D721Med (cell line): ENCODE measurements at regions not wholly inside any gene's neighbourhood (a gene's known extent, or its start where the extent isn't known, plus 50 kb on each side); places are given as distances from the start of the nearest gene placed in this dataset.

Experiments
- DNase-seq: peaks from one replicate; pipeline ENCODE4 v3.0.0; 2011; ENCODE audit warnings: low spot score; ENCODE audit not compliant: insufficient read length
- FAIRE-seq: peaks from 2 replicates; lab custom pipeline; 2011; peaks lifted over from hg19 to GRCh38; lab: Jason Lieb, UNC
- TF ChIP-seq, protein P1 (sequence below): IDR thresholded peaks from 2 replicates; pipeline ENCODE4 v1.5.1; 2012; ENCODE audit warnings: mild to moderate bottlenecking, control low read depth; ENCODE audit not compliant: insufficient read depth; ENCODE audit errors: missing control alignments

DNA sequence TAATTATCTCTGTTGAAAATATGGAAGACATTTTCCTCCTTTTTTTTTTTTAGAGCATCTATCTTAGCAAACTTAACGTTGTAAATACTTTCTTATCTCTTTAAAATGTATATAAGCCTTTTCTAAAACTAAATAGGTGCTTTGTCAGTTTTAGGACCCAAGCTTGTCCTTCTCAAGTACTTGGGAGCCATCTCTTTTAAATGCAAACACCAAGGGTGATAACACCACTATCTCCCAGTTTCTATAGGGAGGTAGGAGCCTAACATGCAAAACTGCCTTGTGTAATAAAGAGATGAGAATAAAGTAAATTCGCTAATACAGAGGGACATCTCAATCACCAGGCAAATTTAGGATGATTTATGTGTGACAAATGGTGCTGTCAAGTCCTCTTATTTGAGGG, 157.0 kb upstream of the FAM83B start:
- no peak for DNase-seq
- TF ChIP-seq, protein P1, sequence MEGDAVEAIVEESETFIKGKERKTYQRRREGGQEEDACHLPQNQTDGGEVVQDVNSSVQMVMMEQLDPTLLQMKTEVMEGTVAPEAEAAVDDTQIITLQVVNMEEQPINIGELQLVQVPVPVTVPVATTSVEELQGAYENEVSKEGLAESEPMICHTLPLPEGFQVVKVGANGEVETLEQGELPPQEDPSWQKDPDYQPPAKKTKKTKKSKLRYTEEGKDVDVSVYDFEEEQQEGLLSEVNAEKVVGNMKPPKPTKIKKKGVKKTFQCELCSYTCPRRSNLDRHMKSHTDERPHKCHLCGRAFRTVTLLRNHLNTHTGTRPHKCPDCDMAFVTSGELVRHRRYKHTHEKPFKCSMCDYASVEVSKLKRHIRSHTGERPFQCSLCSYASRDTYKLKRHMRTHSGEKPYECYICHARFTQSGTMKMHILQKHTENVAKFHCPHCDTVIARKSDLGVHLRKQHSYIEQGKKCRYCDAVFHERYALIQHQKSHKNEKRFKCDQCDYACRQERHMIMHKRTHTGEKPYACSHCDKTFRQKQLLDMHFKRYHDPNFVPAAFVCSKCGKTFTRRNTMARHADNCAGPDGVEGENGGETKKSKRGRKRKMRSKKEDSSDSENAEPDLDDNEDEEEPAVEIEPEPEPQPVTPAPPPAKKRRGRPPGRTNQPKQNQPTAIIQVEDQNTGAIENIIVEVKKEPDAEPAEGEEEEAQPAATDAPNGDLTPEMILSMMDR = no peak
- no peak for FAIRE-seq

- TF ChIP-seq, protein P1 = no peak
- no peak for FAIRE-seq
Observed at GRCh38 chr6:54690596-54690995, 156.0 kb upstream of the FAM83B start.

GRCh38 chr6:54694928-54695532, 151.5 kb upstream of the FAM83B start:
- FAIRE-seq (no peak), DNase-seq (no peak)

More at GRCh38 chr6:54690596-54690995, 156.0 kb upstream of the FAM83B start:
- no peak for DNase-seq

DNA sequence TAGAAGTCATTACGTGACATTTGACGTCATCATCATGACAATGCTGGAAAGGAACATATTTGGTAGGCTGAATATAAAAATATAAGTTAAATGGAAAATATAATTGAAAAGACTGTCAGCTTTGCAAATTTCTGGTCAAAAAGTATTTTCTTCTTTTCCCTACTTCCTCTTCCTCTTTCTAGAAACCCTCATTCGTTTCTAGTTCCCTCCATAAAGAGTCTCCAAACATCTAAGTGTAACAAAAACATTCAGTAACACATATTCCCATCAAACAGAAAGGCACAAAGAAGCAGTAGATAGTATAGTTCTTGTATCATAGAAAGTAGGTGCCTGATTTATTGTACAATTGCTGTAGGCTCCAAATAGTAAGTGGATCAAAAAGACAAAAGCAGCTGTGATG, 150.8 kb upstream of the FAM83B start:
- DNase-seq (no peak), FAIRE-seq (no peak)
- TF ChIP-seq, protein P1 = no peak

More at GRCh38 chr6:54694928-54695532, 151.5 kb upstream of the FAM83B start:
- TF ChIP-seq, protein P1 = no peak

- no peak for FAIRE-seq
- DNase-seq = no peak
- TF ChIP-seq, protein P1 = peak; percentile 26
Observed at GRCh38 chr6:54697424-54697823, 149.1 kb upstream of the FAM83B start.

DNA sequence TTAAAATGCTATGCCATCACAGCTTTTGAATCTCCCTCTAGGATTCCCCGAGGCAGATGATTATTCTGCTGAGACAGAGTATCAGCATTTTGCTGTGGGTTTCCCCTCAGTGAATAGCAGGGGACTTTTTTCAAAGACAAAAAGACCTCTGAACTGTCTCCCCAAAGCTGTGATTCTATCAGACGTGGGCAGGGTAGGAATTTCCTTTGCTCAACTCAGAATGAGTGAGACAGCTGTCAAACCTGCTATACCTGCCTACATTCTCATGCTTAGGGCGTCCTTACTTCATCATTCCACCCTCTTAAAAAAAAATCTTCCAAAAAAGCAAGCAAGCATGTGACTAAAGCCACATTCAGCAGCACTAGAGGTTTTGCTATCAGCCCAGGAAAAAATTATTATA, 147.6 kb upstream of the FAM83B start:
- DNase-seq = no peak
- no peak for FAIRE-seq
- TF ChIP-seq, protein P1 = no peak

GRCh38 chr6:54700158-54700557, 146.4 kb upstream of the FAM83B start:
- FAIRE-seq (no peak), DNase-seq (no peak)
- TF ChIP-seq, protein P1 = no peak
